MM.1S (cell line): ENCODE measurements at regions not wholly inside any gene's neighbourhood (a gene's known extent, or its start where the extent isn't known, plus 50 kb on each side); places are given as distances from the start of the nearest gene placed in this dataset.

ENCODE experiments used
- DNase-seq: peaks from one replicate; pipeline ENCODE4 v3.0.0-alpha.2; 2015
- H2AFZ ChIP-seq: fragments of 300-600 bp; sonication (generic); 2 replicates; pipeline ENCODE4 v1.6.0; 2016; ENCODE audit warnings: antibody characterized with exemption, low read length
- H3F3A ChIP-seq: fragments of 300-600 bp; sonication (generic); 2 replicates; pipeline ENCODE4 v1.6.1; 2016; ENCODE audit warnings: mild to moderate bottlenecking, antibody characterized with exemption, low read length, moderate library complexity, mixed read lengths; ENCODE audit not compliant: insufficient read depth
- H3K27ac ChIP-seq: fragments of 300-600 bp; sonication (generic); 2 replicates; pipeline ENCODE4 v1.5.1; 2016; ENCODE audit warnings: mild to moderate bottlenecking, low read length
- H3K27me3 ChIP-seq: fragments of 300-600 bp; sonication (generic); replicated peaks from 2 replicates; pipeline ENCODE4 v1.6.0; 2016; ENCODE audit warnings: low read length; ENCODE audit not compliant: insufficient read depth
- H3K36me3 ChIP-seq: fragments of 300-600 bp; sonication (generic); replicated peaks from 2 replicates; pipeline ENCODE4 v1.6.1; 2016; ENCODE audit warnings: mild to moderate bottlenecking, low read length, mixed read lengths; ENCODE audit not compliant: insufficient read depth
- H3K4me1 ChIP-seq: fragments of 300-600 bp; sonication (generic); 2 replicates; pipeline ENCODE4 v1.6.1; 2016; ENCODE audit warnings: low read length, mixed read lengths
- H3K4me2 ChIP-seq: fragments of 300-600 bp; sonication (generic); 2 replicates; pipeline ENCODE4 v1.6.0; 2016; ENCODE audit warnings: low read depth, low read length
- H3K4me3 ChIP-seq: fragments of 300-600 bp; sonication (generic); 2 replicates; pipeline ENCODE4 v1.5.1; 2016; ENCODE audit warnings: low read length, mixed read lengths
- H3K79me2 ChIP-seq: fragments of 300-600 bp; sonication (generic); 2 replicates; pipeline ENCODE4 v1.6.1; 2016; ENCODE audit warnings: mixed run types, low read length, mixed read lengths
- H3K9ac ChIP-seq: fragments of 300-600 bp; sonication (generic); 2 replicates; pipeline ENCODE4 v1.6.1; 2016; ENCODE audit warnings: low read length, mixed read lengths
- H3K9me2 ChIP-seq: fragments of 300-600 bp; sonication (generic); replicated peaks from 2 replicates; pipeline ENCODE4 v1.6.1; 2016; ENCODE audit warnings: mild to moderate bottlenecking, low read length, mixed read lengths; ENCODE audit not compliant: insufficient read depth
- H3K9me3 ChIP-seq: fragments of 300-600 bp; sonication (generic); replicated peaks from 2 replicates; pipeline ENCODE4 v1.6.1; 2016; ENCODE audit warnings: mild to moderate bottlenecking, low read length, mixed read lengths; ENCODE audit not compliant: insufficient read depth
- H4K20me1 ChIP-seq: fragments of 300-600 bp; sonication (generic); 2 replicates; pipeline ENCODE4 v1.6.1; 2016; ENCODE audit warnings: mild to moderate bottlenecking, low read length, moderate library complexity, mixed read lengths; ENCODE audit not compliant: insufficient read depth
- EZH2 ChIP-seq: fragments of 300-600 bp; sonication (generic); optimal IDR thresholded peaks from 2 replicates; pipeline ENCODE3; 2017; ENCODE audit warnings: low read depth, mild to moderate bottlenecking, antibody characterized with exemption, low read length, mixed read lengths
- EZH2phosphoT487 ChIP-seq: fragments of 300-600 bp; sonication (generic); IDR thresholded peaks from 2 replicates; pipeline ENCODE4 v1.6.1; 2018; ENCODE audit warnings: antibody characterized with exemption, low read length
- TF ChIP-seq, protein P1 (sequence below): fragments of 300-600 bp; sonication (generic); IDR thresholded peaks from 2 replicates; pipeline ENCODE4 v1.5.1; 2016; ENCODE audit warnings: antibody characterized with exemption, low read length, mixed read lengths

DNA sequence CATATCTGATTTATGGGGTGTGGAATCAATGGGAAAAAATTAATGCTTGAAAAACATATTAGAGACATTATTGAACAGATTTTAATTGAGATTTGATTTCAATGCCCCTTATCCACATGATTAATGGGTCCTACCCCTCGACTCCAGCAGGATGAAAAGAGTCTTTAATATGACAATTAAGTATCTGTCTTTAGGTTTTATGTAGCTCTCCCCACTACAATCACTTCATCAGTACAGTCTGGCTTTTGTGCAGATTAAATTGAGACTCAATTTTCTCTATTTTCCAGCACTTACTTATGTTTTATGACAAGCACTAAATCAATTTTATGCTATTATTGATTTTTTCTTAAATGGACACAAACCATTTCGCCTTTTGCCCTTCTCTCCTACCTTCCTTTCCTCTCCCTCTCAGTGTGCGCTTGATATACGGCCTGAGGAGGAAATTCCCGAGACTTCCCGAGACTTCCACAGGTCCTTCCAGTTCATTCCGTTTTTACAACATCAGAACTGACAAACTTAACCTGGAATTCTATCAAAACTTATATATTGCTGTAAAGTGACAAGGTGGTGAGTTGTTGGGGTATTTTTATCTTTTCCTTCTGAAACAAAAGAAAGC lies 555.1 kb upstream of the SALL3 start:
- H2AFZ ChIP-seq: no peak overlapping the region
- H3K27me3 ChIP-seq: no peaks in the 10 kb centered on the region
- no peaks in the 10 kb centered on the region for H3F3A ChIP-seq
- H4K20me1 ChIP-seq: no peaks in the 10 kb centered on the region
- no peak for DNase-seq
- no peaks in the 10 kb centered on the region for H3K9me3 ChIP-seq
- no peak overlapping the region for H3K4me3 ChIP-seq
- no peaks in the 10 kb centered on the region for H3K36me3 ChIP-seq
- no peaks in the 10 kb centered on the region for H3K79me2 ChIP-seq
- no peak overlapping the region for H3K9ac ChIP-seq
- TF ChIP-seq EZH2phosphoT487: no peak
- TF ChIP-seq, protein P1, sequence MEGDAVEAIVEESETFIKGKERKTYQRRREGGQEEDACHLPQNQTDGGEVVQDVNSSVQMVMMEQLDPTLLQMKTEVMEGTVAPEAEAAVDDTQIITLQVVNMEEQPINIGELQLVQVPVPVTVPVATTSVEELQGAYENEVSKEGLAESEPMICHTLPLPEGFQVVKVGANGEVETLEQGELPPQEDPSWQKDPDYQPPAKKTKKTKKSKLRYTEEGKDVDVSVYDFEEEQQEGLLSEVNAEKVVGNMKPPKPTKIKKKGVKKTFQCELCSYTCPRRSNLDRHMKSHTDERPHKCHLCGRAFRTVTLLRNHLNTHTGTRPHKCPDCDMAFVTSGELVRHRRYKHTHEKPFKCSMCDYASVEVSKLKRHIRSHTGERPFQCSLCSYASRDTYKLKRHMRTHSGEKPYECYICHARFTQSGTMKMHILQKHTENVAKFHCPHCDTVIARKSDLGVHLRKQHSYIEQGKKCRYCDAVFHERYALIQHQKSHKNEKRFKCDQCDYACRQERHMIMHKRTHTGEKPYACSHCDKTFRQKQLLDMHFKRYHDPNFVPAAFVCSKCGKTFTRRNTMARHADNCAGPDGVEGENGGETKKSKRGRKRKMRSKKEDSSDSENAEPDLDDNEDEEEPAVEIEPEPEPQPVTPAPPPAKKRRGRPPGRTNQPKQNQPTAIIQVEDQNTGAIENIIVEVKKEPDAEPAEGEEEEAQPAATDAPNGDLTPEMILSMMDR: no peak
- H3K4me1 ChIP-seq: no peaks in the 10 kb centered on the region
- H3K4me2 ChIP-seq: no peak overlapping the region
- H3K27ac ChIP-seq: no peak overlapping the region
- H3K9me2 ChIP-seq: no peaks in the 10 kb centered on the region

DNA sequence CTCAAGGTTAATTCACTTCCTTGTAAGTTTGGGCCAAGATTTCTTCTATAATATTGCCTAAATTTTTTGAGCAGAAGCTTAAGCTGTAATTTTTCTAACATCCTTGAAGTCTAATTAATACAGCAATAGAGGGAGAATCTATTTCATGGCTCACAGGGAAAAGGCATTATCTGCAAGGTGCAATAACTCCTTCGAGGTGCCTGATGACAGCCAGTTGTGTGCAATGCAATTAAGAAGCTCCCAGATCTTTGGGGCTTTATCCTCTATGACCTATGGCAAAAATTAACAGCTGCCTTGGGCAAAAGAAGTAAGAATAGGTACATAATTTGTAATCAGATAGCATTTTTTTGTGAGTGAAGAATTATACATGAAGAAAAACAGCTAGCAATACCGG lies 554.6 kb upstream of the SALL3 start:
- DNase-seq: no peak
- Histone ChIP-seq H3K9me3 (no peaks in the 10 kb centered on the region), H3K4me1 (no peaks in the 10 kb centered on the region), H3K9me2 (no peaks in the 10 kb centered on the region), H3K36me3 (no peaks in the 10 kb centered on the region), H3K27ac (no peak overlapping the region), H2AFZ (no peak overlapping the region), H4K20me1 (no peaks in the 10 kb centered on the region), H3K27me3 (no peaks in the 10 kb centered on the region), H3K4me3 (no peak overlapping the region), H3K79me2 (no peaks in the 10 kb centered on the region), H3K9ac (no peak overlapping the region), H3F3A (no peaks in the 10 kb centered on the region), H3K4me2 (no peak overlapping the region)
- no peak for TF ChIP-seq EZH2phosphoT487
- TF ChIP-seq, protein P1: no peak

DNA sequence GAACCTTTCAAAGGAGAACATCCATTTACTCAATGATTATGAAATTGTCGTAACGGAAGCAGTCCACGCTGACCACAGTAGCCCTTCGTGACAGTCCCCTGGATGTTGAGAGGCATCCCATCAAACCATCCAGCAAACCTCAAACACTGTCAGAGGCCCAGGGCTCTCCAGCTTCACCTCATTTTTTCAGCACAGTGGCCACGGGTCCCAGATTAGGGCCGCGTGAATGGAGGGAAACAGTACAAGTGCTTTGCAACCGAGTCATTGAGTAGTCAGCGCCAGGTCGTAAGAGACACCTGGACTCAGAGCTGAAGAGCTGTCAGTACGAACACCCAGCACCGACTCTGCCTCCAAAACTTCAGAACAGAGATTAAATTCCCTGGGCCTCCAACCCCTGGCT lies 552.5 kb upstream of the SALL3 start:
- Histone ChIP-seq H3K4me3 (no peak overlapping the region), H3K4me1 (no peaks in the 10 kb centered on the region), H3K9me3 (no peaks in the 10 kb centered on the region), H3K27me3 (no peaks in the 10 kb centered on the region), H3K79me2 (no peaks in the 10 kb centered on the region), H3F3A (no peaks in the 10 kb centered on the region), H3K4me2 (no peak overlapping the region), H4K20me1 (no peaks in the 10 kb centered on the region), H3K36me3 (no peaks in the 10 kb centered on the region), H3K9me2 (no peaks in the 10 kb centered on the region), H3K9ac (no peak overlapping the region), H3K27ac (no peak overlapping the region), H2AFZ (no peak overlapping the region)
- TF ChIP-seq EZH2: no peak
- TF ChIP-seq EZH2phosphoT487: no peak
- TF ChIP-seq, protein P1: no peak
- no peak for DNase-seq
